SK-N-SH treated with all-trans-retinoic acid at 6 μM for 48 hours (cell line): ENCODE measurements at regions not wholly inside any gene's neighbourhood (a gene's known extent, or its start where the extent isn't known, plus 50 kb on each side); places are given as distances from the start of the nearest gene placed in this dataset.
"Not testable (repeated sequence)": the region's sequence is repeated elsewhere in the genome, so short reads cannot be mapped to it uniquely, and the experiment has no call there.

Source experiments
- ARNTL ChIP-seq: fragments of 450-650 bp; formaldehyde crosslinking; IDR thresholded peaks from 2 replicates; pipeline ENCODE4 v1.5.0; 2020; ENCODE audit warnings: low read depth, mild to moderate bottlenecking, moderate library complexity, borderline replicate concordance
- CSDC2 ChIP-seq: fragments of 250-450 bp; sonication (Bioruptor Pico); IDR thresholded peaks from 2 replicates; pipeline ENCODE4 v1.5.0; 2020; ENCODE audit warnings: mild to moderate bottlenecking, moderate library complexity
- ISL1 ChIP-seq: fragments of 250-450 bp; sonication (Bioruptor Pico); IDR thresholded peaks from 2 replicates; pipeline ENCODE4 v2.1.2; 2022; ENCODE audit warnings: mild to moderate bottlenecking, moderate library complexity
- OSR1 ChIP-seq: fragments of 250-450 bp; sonication (Bioruptor Pico); IDR thresholded peaks from 2 replicates; pipeline ENCODE4 v1.8.0; 2022; ENCODE audit warnings: moderate library complexity, mild to moderate bottlenecking, inconsistent platforms
- PPARA ChIP-seq: fragments of 250-450 bp; sonication (Bioruptor Pico); IDR thresholded peaks from 2 replicates; pipeline ENCODE4 v1.5.0; 2020; ENCODE audit warnings: mild to moderate bottlenecking, borderline replicate concordance
- RARB ChIP-seq: fragments of 250-450 bp; sonication (Bioruptor Pico); IDR thresholded peaks from 2 replicates; pipeline ENCODE4 v1.8.0; 2021; ENCODE audit warnings: mild to moderate bottlenecking, moderate library complexity
- TCF4 ChIP-seq: fragments of 250-450 bp; sonication (Bioruptor Pico); IDR thresholded peaks from 2 replicates; pipeline ENCODE4 v1.8.0; 2021; ENCODE audit warnings: mild to moderate bottlenecking, moderate library complexity, borderline replicate concordance
- ZFP3 ChIP-seq: fragments of 250-450 bp; sonication (Bioruptor Pico); IDR thresholded peaks from 2 replicates; pipeline ENCODE4 v1.5.0; 2020; ENCODE audit warnings: mild to moderate bottlenecking, moderate library complexity
- ZFP30 ChIP-seq: fragments of 450-650 bp; formaldehyde crosslinking; IDR thresholded peaks from 2 replicates; pipeline ENCODE4 v1.5.0; 2022; ENCODE audit warnings: mild to moderate bottlenecking, moderate library complexity
- ZNF565 ChIP-seq: fragments of 450-650 bp; formaldehyde crosslinking; conservative IDR thresholded peaks from 2 replicates; pipeline ENCODE4 v1.5.0; 2020; ENCODE audit warnings: low read depth, mild to moderate bottlenecking, moderate library complexity
- ZNF70 ChIP-seq: fragments of 450-650 bp; formaldehyde crosslinking; IDR thresholded peaks from 2 replicates; pipeline ENCODE4 v1.5.0; 2020; ENCODE audit warnings: mild to moderate bottlenecking, moderate library complexity
- ZNF8 ChIP-seq: fragments of 450-650 bp; formaldehyde crosslinking; IDR thresholded peaks from 2 replicates; pipeline ENCODE4 v1.5.0; 2020; ENCODE audit warnings: mild to moderate bottlenecking, moderate library complexity
- TF ChIP-seq, protein P1 (sequence below): fragments of 250-450 bp; sonication (Bioruptor Pico); IDR thresholded peaks from 2 replicates; pipeline ENCODE4 v1.8.0; 2020; ENCODE audit warnings: mild to moderate bottlenecking, moderate library complexity, borderline replicate concordance
- TF ChIP-seq, protein P2 (sequence below): fragments of 250-450 bp; sonication (Bioruptor Pico); IDR thresholded peaks from 2 replicates; pipeline ENCODE4 v1.8.0; 2021; ENCODE audit warnings: low read depth, mild to moderate bottlenecking, moderate library complexity, borderline replicate concordance

DNA sequence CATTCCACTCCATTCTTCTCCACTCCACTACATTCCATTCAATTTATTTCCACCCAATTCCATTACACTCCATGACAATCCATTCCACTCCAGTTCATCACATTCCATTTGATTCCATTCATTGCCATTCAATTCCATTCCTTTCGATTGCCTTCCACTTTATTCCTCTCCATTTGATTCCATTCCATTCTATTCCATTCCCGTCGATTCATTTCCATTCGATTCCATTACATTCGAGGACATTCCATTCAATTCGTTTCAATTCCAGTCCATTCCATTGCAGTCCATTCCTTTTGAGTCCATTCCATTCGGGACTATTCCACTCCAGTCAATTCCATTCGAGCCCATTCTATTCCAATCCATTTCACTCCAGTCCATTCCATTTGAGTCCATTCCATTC, 2577.8 kb upstream of the TPTE start:
- TF ChIP-seq, protein P1, sequence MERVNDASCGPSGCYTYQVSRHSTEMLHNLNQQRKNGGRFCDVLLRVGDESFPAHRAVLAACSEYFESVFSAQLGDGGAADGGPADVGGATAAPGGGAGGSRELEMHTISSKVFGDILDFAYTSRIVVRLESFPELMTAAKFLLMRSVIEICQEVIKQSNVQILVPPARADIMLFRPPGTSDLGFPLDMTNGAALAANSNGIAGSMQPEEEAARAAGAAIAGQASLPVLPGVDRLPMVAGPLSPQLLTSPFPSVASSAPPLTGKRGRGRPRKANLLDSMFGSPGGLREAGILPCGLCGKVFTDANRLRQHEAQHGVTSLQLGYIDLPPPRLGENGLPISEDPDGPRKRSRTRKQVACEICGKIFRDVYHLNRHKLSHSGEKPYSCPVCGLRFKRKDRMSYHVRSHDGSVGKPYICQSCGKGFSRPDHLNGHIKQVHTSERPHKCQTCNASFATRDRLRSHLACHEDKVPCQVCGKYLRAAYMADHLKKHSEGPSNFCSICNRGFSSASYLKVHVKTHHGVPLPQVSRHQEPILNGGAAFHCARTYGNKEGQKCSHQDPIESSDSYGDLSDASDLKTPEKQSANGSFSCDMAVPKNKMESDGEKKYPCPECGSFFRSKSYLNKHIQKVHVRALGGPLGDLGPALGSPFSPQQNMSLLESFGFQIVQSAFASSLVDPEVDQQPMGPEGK (CRISPR knock-in tag), result not testable (repeated sequence)
- not testable (repeated sequence) for TF ChIP-seq PPARA; ZFP30 (CRISPR knock-in tag); ZNF70 (CRISPR knock-in tag); ZFP3; ISL1 (CRISPR knock-in tag); OSR1 (CRISPR knock-in tag); ZNF8 (CRISPR knock-in tag); ARNTL (CRISPR knock-in tag); TCF4 (CRISPR knock-in tag); ZNF565; RARB (CRISPR knock-in tag); CSDC2 (CRISPR knock-in tag)
- TF ChIP-seq, protein P2, sequence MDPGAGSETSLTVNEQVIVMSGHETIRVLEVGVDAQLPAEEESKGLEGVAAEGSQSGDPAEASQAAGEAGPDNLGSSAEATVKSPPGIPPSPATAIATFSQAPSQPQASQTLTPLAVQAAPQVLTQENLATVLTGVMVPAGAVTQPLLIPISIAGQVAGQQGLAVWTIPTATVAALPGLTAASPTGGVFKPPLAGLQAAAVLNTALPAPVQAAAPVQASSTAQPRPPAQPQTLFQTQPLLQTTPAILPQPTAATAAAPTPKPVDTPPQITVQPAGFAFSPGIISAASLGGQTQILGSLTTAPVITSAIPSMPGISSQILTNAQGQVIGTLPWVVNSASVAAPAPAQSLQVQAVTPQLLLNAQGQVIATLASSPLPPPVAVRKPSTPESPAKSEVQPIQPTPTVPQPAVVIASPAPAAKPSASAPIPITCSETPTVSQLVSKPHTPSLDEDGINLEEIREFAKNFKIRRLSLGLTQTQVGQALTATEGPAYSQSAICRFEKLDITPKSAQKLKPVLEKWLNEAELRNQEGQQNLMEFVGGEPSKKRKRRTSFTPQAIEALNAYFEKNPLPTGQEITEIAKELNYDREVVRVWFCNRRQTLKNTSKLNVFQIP (CRISPR knock-in tag), result not testable (repeated sequence)
